SK-N-SH (cell line): ENCODE measurements at regions not wholly inside any gene's neighbourhood (a gene's known extent, or its start where the extent isn't known, plus 50 kb on each side); places are given as distances from the start of the nearest gene placed in this dataset.

ENCODE experiments used
- CTCF ChIA-PET: fragments of 300-600, 350-600 bp; formaldehyde crosslinking; extraction: SDS; loops from one replicate; lab custom pipeline; 2021; lab: Yijun Ruan, JAX
- POLR2A ChIA-PET: fragments of 350-600 bp; sonication (Branson Sonifier 250); formaldehyde crosslinking; extraction: SDS; loops from one replicate; lab custom pipeline; 2020; ENCODE audit warnings: antibody characterized with exemption, inconsistent platforms; lab: Yijun Ruan, JAX
- DNase-seq: peaks from one replicate; pipeline ENCODE4 v3.0.0; 2012
- H2AFZ ChIP-seq: fragments of 200-600 bp; sonication (generic); 2 replicates; pipeline ENCODE4 v1.8.1; 2016; ENCODE audit warnings: antibody characterized with exemption, mild to moderate bottlenecking, low read depth
- H3F3A ChIP-seq: fragments of 200-600 bp; sonication (generic); replicated peaks from 2 replicates; pipeline ENCODE3; 2016; ENCODE audit warnings: antibody characterized with exemption, mild to moderate bottlenecking; ENCODE audit not compliant: insufficient read depth
- H3K27ac ChIP-seq, 2 experiments: fragments of 200-500 bp in 1 of 2; fragments of 200-600 bp in 1 of 2; sonication (Bioruptor generic) in 1 of 2; sonication (generic), shearing (Covaris generic) in 1 of 2; 2 replicates each; pipeline versions ENCODE4 v1.5.1 to v1.6.1; 2014 to 2016; ENCODE audit warnings: low read depth in 2 of 2, inconsistent platforms in 1 of 2, low read length in 1 of 2, mild to moderate bottlenecking in 1 of 2, mixed read lengths in 1 of 2
- H3K27me3 ChIP-seq: fragments of 200-600 bp; sonication (generic), shearing (Covaris generic); 2 replicates; pipeline ENCODE4 v1.6.1; 2016; ENCODE audit warnings: mixed run types; ENCODE audit not compliant: insufficient read depth
- H3K36me3 ChIP-seq, 2 experiments: fragments of 200-500 bp in 1 of 2; fragments of 200-600 bp in 1 of 2; sonication (Bioruptor generic) in 1 of 2; sonication (generic) in 1 of 2; replicated peaks in 1 of 2; 2 replicates each; pipeline versions ENCODE3 to v1.5.1; 2014 to 2016; ENCODE audit warnings: low read length in 1 of 2, mild to moderate bottlenecking in 1 of 2; ENCODE audit not compliant: insufficient read depth in 2 of 2, control insufficient read depth in 1 of 2
- H3K4me1 ChIP-seq, 2 experiments: fragments of 200-500 bp in 1 of 2; fragments of 200-600 bp in 1 of 2; sonication (Bioruptor generic) in 1 of 2; sonication (generic), shearing (Covaris generic) in 1 of 2; 2 replicates each; pipeline versions ENCODE4 v1.5.1 to v1.6.1; 2014 to 2016; ENCODE audit warnings: low read depth in 1 of 2, low read length in 1 of 2, mixed run types in 1 of 2; ENCODE audit not compliant: insufficient read depth in 2 of 2, control insufficient read depth in 1 of 2
- H3K4me2 ChIP-seq: fragments of 200-600 bp; sonication (generic), shearing (Covaris generic); 2 replicates; pipeline ENCODE4 v1.6.1; 2017; ENCODE audit warnings: mixed run types
- H3K4me3 ChIP-seq, 2 experiments: fragments of 200-500 bp in 1 of 2; fragments of 200-600 bp in 1 of 2; sonication (Bioruptor generic) in 1 of 2; sonication (generic), shearing (Covaris generic) in 1 of 2; 2 replicates each; pipeline versions ENCODE4 v1.5.1 to v1.8.1; 2014 to 2016; ENCODE audit warnings: low read depth in 2 of 2, inconsistent platforms in 1 of 2, low read length in 1 of 2, mild to moderate bottlenecking in 1 of 2, mixed read lengths in 1 of 2, moderate library complexity in 1 of 2
- H3K79me2 ChIP-seq: fragments of 200-600 bp; sonication (generic); 2 replicates; pipeline ENCODE4 v1.8.1; 2017; ENCODE audit warnings: mild to moderate bottlenecking; ENCODE audit not compliant: insufficient read depth
- H3K9ac ChIP-seq: fragments of 200-600 bp; sonication (generic); 2 replicates; pipeline ENCODE4 v1.6.1; 2017; ENCODE audit warnings: mixed run types
- H3K9me2 ChIP-seq: fragments of 200-600 bp; sonication (generic); 2 replicates; pipeline ENCODE4 v1.6.1; 2017; ENCODE audit warnings: mixed run types
- H3K9me3 ChIP-seq: fragments of 200-600 bp; sonication (generic); 2 replicates; pipeline ENCODE4 v1.6.1; 2017; ENCODE audit warnings: mixed run types, mild to moderate bottlenecking, moderate library complexity
- H4K20me1 ChIP-seq: fragments of 200-600 bp; sonication (generic); 2 replicates; pipeline ENCODE4 v1.6.1; 2017; ENCODE audit warnings: mild to moderate bottlenecking, mixed run types; ENCODE audit not compliant: insufficient read depth
- ELF1 ChIP-seq: IDR thresholded peaks from 2 replicates; pipeline ENCODE4 v1.4.0; 2012
- EP300 ChIP-seq, 2 experiments: IDR thresholded peaks; 2 replicates each; pipeline versions ENCODE4 v1.4.0 to v1.6.1; 2012; ENCODE audit warnings: borderline replicate concordance in 1 of 2, low read depth in 1 of 2, low read length in 1 of 2
- GABPA ChIP-seq: IDR thresholded peaks from 2 replicates; pipeline ENCODE4 v1.4.0; 2012; ENCODE audit warnings: low read depth, mild to moderate bottlenecking
- MXI1 ChIP-seq: IDR thresholded peaks from 2 replicates; pipeline ENCODE4 v1.6.1; 2012; ENCODE audit warnings: mild to moderate bottlenecking, low read depth, low read length, improper control_type of control experiment
- NFIC ChIP-seq: IDR thresholded peaks from 2 replicates; pipeline ENCODE4 v1.4.0; 2012; ENCODE audit warnings: borderline replicate concordance
- RXRA ChIP-seq: IDR thresholded peaks from 2 replicates; pipeline ENCODE4 v1.4.0; 2012; ENCODE audit warnings: low read depth, mild to moderate bottlenecking, borderline replicate concordance
- TAF1 ChIP-seq: IDR thresholded peaks from 2 replicates; pipeline ENCODE4 v1.6.1; 2012; ENCODE audit warnings: low read depth, mild to moderate bottlenecking, low read length, moderate library complexity, borderline replicate concordance
- TCF12 ChIP-seq: IDR thresholded peaks from 2 replicates; pipeline ENCODE4 v1.4.0; 2012
- WGBS: methylation state at CpG from one replicate; pipeline ENCODE4 v1.1.6; 2017; ENCODE audit warnings: low lambda C conversion rate; 5-methylcytosine and 5-hydroxymethylcytosine counted together
- TF ChIP-seq, protein P1 (sequence below): IDR thresholded peaks from 2 replicates; pipeline ENCODE4 v1.6.1; 2012; ENCODE audit warnings: mild to moderate bottlenecking, low read depth, low read length, moderate library complexity
- TF ChIP-seq, protein P2 (sequence below): IDR thresholded peaks from 2 replicates; pipeline ENCODE4; 2012
- TF ChIP-seq, protein P3 (sequence below): IDR thresholded peaks from 2 replicates; pipeline ENCODE4 v1.4.0; 2012; ENCODE audit warnings: low read depth, borderline replicate concordance
- TF ChIP-seq, protein P4 (sequence below): IDR thresholded peaks from 2 replicates; pipeline ENCODE4 v1.4.0; 2012; ENCODE audit warnings: low read depth

DNA sequence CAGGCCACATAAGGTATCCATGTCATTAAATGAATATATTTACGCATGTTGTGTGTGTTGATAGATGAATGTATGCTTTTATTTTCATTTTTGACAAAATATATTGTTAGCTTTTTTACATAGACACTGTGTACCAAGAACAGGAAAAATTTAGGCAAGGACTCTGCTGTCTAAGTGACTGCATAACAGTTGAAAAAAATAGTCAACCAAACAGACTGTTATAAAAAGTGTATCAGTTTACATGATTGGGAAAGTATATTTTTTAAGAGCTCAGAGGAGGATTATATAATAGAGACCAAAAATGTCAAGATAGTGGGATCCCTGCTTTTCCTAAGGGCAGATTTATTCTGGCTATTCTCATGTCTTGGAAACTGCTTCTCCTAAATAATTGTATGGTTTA, 858.0 kb downstream of the SLITRK1 start:
- Histone ChIP-seq H2AFZ (no peak overlapping the region), H3K4me3 (no peak overlapping the region), H3K9me2 (no peaks in the 10 kb centered on the region), H3K4me1 (no peaks in the 10 kb centered on the region; a peak in 1 of 4 replicates), H3F3A (no peaks in the 10 kb centered on the region), H3K27ac (no peak overlapping the region), H3K9ac (no peak overlapping the region), H3K79me2 (no peaks in the 10 kb centered on the region), H3K9me3 (no peaks in the 10 kb centered on the region), H3K36me3 (no peaks in the 10 kb centered on the region), H3K4me2 (no peak overlapping the region), H4K20me1 (no peaks in the 10 kb centered on the region), H3K27me3 (no peaks in the 10 kb centered on the region)
- ChIA-PET POLR2A (no interaction called here), CTCF (no interaction called here)
- no peak for DNase-seq
- TF ChIP-seq ELF1 (no peak), GABPA (no peak), EP300 (IDR thresholded peaks at IDR 0.05; ENCODE audit: borderline replicate concordance in 1 of 2, low read depth in 1 of 2, low read length in 1 of 2) (no peak), TAF1 (no peak), RXRA (no peak), TCF12 (no peak), MXI1 (no peak), NFIC (no peak)
- TF ChIP-seq, protein P1, sequence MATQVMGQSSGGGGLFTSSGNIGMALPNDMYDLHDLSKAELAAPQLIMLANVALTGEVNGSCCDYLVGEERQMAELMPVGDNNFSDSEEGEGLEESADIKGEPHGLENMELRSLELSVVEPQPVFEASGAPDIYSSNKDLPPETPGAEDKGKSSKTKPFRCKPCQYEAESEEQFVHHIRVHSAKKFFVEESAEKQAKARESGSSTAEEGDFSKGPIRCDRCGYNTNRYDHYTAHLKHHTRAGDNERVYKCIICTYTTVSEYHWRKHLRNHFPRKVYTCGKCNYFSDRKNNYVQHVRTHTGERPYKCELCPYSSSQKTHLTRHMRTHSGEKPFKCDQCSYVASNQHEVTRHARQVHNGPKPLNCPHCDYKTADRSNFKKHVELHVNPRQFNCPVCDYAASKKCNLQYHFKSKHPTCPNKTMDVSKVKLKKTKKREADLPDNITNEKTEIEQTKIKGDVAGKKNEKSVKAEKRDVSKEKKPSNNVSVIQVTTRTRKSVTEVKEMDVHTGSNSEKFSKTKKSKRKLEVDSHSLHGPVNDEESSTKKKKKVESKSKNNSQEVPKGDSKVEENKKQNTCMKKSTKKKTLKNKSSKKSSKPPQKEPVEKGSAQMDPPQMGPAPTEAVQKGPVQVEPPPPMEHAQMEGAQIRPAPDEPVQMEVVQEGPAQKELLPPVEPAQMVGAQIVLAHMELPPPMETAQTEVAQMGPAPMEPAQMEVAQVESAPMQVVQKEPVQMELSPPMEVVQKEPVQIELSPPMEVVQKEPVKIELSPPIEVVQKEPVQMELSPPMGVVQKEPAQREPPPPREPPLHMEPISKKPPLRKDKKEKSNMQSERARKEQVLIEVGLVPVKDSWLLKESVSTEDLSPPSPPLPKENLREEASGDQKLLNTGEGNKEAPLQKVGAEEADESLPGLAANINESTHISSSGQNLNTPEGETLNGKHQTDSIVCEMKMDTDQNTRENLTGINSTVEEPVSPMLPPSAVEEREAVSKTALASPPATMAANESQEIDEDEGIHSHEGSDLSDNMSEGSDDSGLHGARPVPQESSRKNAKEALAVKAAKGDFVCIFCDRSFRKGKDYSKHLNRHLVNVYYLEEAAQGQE, result no peak
- TF ChIP-seq, protein P2, sequence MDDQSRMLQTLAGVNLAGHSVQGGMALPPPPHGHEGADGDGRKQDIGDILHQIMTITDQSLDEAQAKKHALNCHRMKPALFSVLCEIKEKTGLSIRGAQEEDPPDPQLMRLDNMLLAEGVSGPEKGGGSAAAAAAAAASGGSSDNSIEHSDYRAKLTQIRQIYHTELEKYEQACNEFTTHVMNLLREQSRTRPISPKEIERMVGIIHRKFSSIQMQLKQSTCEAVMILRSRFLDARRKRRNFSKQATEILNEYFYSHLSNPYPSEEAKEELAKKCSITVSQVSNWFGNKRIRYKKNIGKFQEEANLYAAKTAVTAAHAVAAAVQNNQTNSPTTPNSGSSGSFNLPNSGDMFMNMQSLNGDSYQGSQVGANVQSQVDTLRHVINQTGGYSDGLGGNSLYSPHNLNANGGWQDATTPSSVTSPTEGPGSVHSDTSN, result no peak
- TF ChIP-seq, protein P3, sequence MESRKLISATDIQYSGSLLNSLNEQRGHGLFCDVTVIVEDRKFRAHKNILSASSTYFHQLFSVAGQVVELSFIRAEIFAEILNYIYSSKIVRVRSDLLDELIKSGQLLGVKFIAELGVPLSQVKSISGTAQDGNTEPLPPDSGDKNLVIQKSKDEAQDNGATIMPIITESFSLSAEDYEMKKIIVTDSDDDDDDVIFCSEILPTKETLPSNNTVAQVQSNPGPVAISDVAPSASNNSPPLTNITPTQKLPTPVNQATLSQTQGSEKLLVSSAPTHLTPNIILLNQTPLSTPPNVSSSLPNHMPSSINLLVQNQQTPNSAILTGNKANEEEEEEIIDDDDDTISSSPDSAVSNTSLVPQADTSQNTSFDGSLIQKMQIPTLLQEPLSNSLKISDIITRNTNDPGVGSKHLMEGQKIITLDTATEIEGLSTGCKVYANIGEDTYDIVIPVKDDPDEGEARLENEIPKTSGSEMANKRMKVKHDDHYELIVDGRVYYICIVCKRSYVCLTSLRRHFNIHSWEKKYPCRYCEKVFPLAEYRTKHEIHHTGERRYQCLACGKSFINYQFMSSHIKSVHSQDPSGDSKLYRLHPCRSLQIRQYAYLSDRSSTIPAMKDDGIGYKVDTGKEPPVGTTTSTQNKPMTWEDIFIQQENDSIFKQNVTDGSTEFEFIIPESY, result no peak
- TF ChIP-seq, protein P4, sequence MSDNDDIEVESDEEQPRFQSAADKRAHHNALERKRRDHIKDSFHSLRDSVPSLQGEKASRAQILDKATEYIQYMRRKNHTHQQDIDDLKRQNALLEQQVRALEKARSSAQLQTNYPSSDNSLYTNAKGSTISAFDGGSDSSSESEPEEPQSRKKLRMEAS, result no peak
- 6% methylated on average over 1 of the region's 1 CpG for WGBS
